ENCODE measurements at regions not wholly inside any gene's neighbourhood (a gene's known extent, or its start where the extent isn't known, plus 50 kb on each side); places are given as distances from the start of the nearest gene placed in this dataset.

GRCh38 chr6:166024252-166024651 is 143.4 kb downstream of the TBXT start:
- no peak for DNase-seq (ENCODE audit: low read depth in 1 of 2, low spot score in 1 of 2)

DNA sequence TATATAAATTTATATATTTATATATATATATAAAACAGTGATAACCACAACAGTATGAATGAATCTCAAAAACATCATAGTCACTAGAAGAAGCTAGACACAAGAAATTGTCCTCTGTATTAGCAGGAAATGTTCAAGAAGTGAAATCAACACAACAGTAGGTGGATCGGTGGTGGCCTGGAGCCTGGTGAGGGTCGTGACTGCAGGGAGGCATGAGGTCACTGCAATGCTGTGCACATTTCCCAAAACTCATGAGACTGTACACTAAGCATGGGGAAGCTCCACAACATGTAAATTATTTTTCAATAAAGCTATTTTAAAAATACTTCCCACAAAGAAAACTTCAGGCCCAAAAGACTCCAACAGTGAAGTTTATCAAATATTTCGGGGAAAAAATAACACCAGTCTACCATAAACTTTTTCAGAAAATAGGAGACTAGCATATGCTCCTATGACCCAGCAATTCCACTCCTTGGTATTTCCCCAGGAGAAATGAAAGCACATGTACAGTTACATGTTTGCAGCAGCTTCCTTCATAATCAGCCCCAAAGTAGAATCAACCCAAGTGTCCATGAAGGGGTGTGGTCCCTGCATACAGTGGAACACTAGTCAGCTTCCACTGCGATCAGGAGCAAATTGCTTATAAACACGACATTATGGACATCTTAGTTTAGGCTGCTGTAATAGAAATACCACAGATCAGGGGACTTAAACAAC is 144.2 kb downstream of the TBXT start:
- H3K27ac ChIP-seq, result no peak overlapping the region
- no peak for DNase-seq (ENCODE audit: low read depth in 1 of 2, low spot score in 1 of 2)
- H3K4me3 ChIP-seq, result no peak overlapping the region
- H3K9me3 ChIP-seq (ENCODE audit: low read depth), result no peaks in the 10 kb centered on the region
- no peaks in the 10 kb centered on the region for H3K27me3 ChIP-seq
- no peak for TF ChIP-seq CTCF (IDR thresholded peaks at IDR 0.05; ENCODE audit: low read depth, low read length)
- H3K4me1 ChIP-seq (ENCODE audit: low read depth), result no peaks in the 10 kb centered on the region
- no peaks in the 10 kb centered on the region for H3K36me3 ChIP-seq

More at GRCh38 chr6:166024252-166024651, 143.4 kb downstream of the TBXT start:
- Histone ChIP-seq H3K27me3 (no peaks in the 10 kb centered on the region), H3K27ac (no peak overlapping the region), H3K4me1 (ENCODE audit: low read depth) (no peaks in the 10 kb centered on the region), H3K4me3 (no peak overlapping the region), H3K36me3 (no peaks in the 10 kb centered on the region), H3K9me3 (ENCODE audit: low read depth) (no peaks in the 10 kb centered on the region)
- no peak for TF ChIP-seq CTCF (IDR thresholded peaks at IDR 0.05; ENCODE audit: low read depth, low read length)

DNA sequence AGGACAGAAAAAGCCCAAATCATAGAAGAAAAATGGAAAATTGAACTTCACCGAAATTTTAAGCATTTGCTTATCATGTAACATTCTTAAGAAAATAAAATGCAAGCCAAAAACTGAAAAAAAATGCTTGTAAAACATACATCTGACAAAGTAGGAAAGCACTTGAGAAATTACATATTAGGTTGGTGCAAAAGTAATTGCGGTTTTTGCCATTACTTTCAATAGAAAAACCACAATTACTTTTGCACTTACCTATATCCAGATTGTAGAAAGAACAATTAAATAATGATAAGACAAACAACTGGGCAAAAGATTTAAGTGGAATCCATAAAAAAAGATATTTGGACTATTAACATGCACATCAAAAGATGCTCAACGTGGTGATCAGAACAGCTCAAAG is 146.2 kb downstream of the TBXT start:
- no peaks in the 10 kb centered on the region for H3K27me3 ChIP-seq
- no peaks in the 10 kb centered on the region for H3K36me3 ChIP-seq
- H3K27ac ChIP-seq, result no peak overlapping the region
- H3K4me1 ChIP-seq (ENCODE audit: low read depth), result no peaks in the 10 kb centered on the region
- TF ChIP-seq CTCF (IDR thresholded peaks at IDR 0.05; ENCODE audit: low read depth, low read length), result no peak
- H3K9me3 ChIP-seq (ENCODE audit: low read depth), result no peaks in the 10 kb centered on the region
- no peak overlapping the region for H3K4me3 ChIP-seq
- no peak for DNase-seq (ENCODE audit: low read depth in 1 of 2, low spot score in 1 of 2)

DNA sequence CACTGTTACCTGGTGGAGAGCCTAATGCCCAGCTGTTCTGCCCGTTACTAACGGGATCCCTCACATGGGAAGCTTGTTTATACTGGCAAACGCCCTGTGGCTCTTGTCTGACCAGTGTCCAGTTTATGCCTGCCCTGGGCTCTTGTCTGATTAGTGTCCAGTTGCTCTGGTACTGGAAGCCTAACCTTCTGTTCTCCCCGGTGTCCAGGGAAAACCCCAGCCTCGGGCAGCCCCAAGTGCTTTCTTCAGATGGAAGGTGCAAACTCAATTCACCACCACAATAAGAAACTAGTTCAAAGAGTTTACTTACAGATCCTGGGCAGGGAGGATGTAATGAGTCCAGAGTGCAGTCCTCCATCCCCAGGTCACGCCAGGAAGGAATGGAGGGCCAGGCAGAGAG is 148.4 kb downstream of the TBXT start:
- Histone ChIP-seq H3K27me3 (no peaks in the 10 kb centered on the region), H3K27ac (no peak overlapping the region), H3K9me3 (ENCODE audit: low read depth) (no peaks in the 10 kb centered on the region), H3K4me1 (ENCODE audit: low read depth) (no peaks in the 10 kb centered on the region), H3K4me3 (no peak overlapping the region), H3K36me3 (no peaks in the 10 kb centered on the region)
- TF ChIP-seq CTCF (IDR thresholded peaks at IDR 0.05; ENCODE audit: low read depth, low read length), result no peak
- DNase-seq (ENCODE audit: low read depth in 1 of 2, low spot score in 1 of 2), result no peak

DNA sequence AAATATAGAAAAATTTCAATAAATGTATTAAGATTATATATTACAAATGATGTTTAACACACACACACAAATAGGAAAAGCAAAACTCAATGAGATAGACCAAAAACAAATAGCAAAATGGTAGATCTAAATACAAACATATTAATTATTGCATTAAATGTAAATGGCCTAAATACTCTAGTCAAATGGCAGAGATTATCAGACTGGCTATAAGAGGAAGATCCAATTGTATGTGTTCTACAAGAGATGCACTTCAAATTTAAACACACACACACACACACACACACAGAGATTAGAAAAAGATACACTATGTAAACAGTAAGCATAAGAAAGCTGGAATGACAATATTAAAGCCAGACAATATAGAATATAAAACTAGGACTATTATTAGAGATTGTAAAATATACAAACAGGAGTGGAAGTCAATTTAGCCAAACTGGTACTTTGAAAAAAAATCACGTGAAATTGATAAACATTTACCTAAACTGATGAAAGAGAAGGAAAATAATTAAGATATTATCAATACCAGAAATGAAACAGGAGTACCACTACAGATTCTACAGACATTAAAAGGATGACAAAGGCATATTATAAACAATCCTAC is 150.5 kb downstream of the TBXT start:
- H3K4me3 ChIP-seq, result no peak overlapping the region
- no peak for DNase-seq (ENCODE audit: low read depth in 1 of 2, low spot score in 1 of 2)
- no peak for TF ChIP-seq CTCF (IDR thresholded peaks at IDR 0.05; ENCODE audit: low read depth, low read length)
- no peaks in the 10 kb centered on the region for H3K9me3 ChIP-seq (ENCODE audit: low read depth)
- no peak overlapping the region for H3K27ac ChIP-seq
- no peaks in the 10 kb centered on the region for H3K36me3 ChIP-seq
- H3K27me3 ChIP-seq, result peaks cover 9% of the 10 kb centered on the region
- H3K4me1 ChIP-seq (ENCODE audit: low read depth), result no peaks in the 10 kb centered on the region
